HL-60 (cell line): ENCODE measurements at regions not wholly inside any gene's neighbourhood (a gene's known extent, or its start where the extent isn't known, plus 50 kb on each side); places are given as distances from the start of the nearest gene placed in this dataset.

Experiments
- DNase-seq, 2 experiments: peaks; one replicate each; pipeline ENCODE4 v3.0.0-alpha.2; 2010 to 2020; ENCODE audit warnings: low read depth in 1 of 2, low spot score in 1 of 2
- H3K27ac ChIP-seq: fragments of 250-450 bp; sonication (Bioruptor Pico); replicated peaks from 2 replicates; pipeline ENCODE4 v1.5.1; 2020; ENCODE audit warnings: mild to moderate bottlenecking, moderate library complexity
- H3K27me3 ChIP-seq: fragments of 250-450 bp; sonication (Bioruptor Pico); 2 replicates; pipeline ENCODE4 v1.5.1; 2021; ENCODE audit warnings: mild to moderate bottlenecking, moderate library complexity; ENCODE audit not compliant: insufficient read depth, poor library complexity, severe bottlenecking
- H3K4me3 ChIP-seq: replicated peaks from 2 replicates; pipeline ENCODE4 v1.5.1; 2011; ENCODE audit warnings: mild to moderate bottlenecking, control low read depth, low read length; ENCODE audit not compliant: insufficient read depth
- GABPA ChIP-seq: IDR thresholded peaks from 2 replicates; pipeline ENCODE4 v1.6.1; 2012; ENCODE audit warnings: low read depth
- POLR2AphosphoS5 ChIP-seq: IDR thresholded peaks from 2 replicates; pipeline ENCODE4 v1.6.1; 2012; ENCODE audit warnings: low read depth
- SPI1 ChIP-seq: IDR thresholded peaks from 2 replicates; pipeline ENCODE4 v1.6.1; 2012; ENCODE audit warnings: low read depth, mild to moderate bottlenecking, borderline replicate concordance
- TF ChIP-seq, protein P1 (sequence below): IDR thresholded peaks from one replicate; pipeline ENCODE4 v1.5.1; 2011; ENCODE audit warnings: low read length, control low read depth, inconsistent platforms; ENCODE audit not compliant: insufficient read depth
- TF ChIP-seq, protein P2 (sequence below): IDR thresholded peaks from 2 replicates; pipeline ENCODE4 v1.6.1; 2012; ENCODE audit warnings: low read depth; ENCODE audit not compliant: insufficient replicate concordance

DNA sequence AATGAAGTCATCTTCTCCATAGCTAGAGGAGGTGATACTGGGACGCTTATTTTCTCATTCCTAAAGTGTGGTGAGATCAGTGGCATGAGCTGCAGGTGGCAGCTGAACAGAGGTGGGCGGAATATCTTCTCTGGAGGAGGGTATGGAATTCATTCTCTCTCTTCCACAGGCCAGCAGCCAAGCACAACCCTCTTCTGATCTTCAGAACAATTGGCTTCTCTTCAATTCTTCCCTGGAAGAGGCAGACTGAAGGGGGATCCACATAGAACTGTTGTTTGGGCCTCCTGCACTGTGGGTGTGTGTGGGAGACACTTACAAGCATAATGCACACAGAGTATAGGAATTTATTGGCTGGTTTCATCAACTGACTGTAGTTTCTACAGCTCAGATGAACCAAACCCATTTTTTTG lies 180.4 kb upstream of the RASGEF1B start:
- TF ChIP-seq SPI1 (no peak), POLR2AphosphoS5 (no peak), GABPA (no peak)
- TF ChIP-seq, protein P1, sequence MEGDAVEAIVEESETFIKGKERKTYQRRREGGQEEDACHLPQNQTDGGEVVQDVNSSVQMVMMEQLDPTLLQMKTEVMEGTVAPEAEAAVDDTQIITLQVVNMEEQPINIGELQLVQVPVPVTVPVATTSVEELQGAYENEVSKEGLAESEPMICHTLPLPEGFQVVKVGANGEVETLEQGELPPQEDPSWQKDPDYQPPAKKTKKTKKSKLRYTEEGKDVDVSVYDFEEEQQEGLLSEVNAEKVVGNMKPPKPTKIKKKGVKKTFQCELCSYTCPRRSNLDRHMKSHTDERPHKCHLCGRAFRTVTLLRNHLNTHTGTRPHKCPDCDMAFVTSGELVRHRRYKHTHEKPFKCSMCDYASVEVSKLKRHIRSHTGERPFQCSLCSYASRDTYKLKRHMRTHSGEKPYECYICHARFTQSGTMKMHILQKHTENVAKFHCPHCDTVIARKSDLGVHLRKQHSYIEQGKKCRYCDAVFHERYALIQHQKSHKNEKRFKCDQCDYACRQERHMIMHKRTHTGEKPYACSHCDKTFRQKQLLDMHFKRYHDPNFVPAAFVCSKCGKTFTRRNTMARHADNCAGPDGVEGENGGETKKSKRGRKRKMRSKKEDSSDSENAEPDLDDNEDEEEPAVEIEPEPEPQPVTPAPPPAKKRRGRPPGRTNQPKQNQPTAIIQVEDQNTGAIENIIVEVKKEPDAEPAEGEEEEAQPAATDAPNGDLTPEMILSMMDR, result no peak
- TF ChIP-seq, protein P2, sequence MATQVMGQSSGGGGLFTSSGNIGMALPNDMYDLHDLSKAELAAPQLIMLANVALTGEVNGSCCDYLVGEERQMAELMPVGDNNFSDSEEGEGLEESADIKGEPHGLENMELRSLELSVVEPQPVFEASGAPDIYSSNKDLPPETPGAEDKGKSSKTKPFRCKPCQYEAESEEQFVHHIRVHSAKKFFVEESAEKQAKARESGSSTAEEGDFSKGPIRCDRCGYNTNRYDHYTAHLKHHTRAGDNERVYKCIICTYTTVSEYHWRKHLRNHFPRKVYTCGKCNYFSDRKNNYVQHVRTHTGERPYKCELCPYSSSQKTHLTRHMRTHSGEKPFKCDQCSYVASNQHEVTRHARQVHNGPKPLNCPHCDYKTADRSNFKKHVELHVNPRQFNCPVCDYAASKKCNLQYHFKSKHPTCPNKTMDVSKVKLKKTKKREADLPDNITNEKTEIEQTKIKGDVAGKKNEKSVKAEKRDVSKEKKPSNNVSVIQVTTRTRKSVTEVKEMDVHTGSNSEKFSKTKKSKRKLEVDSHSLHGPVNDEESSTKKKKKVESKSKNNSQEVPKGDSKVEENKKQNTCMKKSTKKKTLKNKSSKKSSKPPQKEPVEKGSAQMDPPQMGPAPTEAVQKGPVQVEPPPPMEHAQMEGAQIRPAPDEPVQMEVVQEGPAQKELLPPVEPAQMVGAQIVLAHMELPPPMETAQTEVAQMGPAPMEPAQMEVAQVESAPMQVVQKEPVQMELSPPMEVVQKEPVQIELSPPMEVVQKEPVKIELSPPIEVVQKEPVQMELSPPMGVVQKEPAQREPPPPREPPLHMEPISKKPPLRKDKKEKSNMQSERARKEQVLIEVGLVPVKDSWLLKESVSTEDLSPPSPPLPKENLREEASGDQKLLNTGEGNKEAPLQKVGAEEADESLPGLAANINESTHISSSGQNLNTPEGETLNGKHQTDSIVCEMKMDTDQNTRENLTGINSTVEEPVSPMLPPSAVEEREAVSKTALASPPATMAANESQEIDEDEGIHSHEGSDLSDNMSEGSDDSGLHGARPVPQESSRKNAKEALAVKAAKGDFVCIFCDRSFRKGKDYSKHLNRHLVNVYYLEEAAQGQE, result no peak
- no peak overlapping the region for H3K27ac ChIP-seq
- DNase-seq, result no peak

DNA sequence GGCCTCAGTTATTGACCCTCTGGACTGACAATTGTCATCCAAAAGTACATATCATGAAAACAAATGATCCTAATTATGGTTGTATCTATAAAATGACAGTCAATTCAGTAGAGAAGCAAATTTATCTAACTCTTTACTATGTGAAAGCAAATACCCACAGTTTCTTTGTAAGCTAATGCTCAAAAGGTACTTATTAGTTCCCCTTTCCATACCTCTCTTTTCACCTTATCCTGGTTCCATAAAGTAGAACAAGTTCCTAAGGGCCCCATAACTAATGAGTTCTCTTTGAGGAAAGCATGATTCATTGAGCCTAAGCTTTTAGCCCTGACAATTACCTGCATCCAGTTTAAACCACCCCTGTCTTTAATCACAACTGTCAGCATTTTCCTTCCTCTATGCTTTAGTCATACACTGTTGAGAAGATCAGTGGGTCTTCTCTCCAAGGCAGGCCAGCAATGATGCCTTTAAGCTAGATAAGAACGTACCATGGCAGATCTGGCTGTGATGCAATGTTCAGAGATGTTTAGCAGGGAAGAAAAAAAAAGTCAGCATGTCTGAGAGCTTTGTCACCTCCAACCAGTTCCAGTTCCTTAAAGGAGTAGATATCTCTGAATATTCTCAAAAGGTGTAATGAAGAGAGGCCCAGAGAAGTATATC lies 179.7 kb upstream of the RASGEF1B start:
- Histone ChIP-seq H3K27me3 (no peaks in the 10 kb centered on the region), H3K4me3 (no peak overlapping the region), H3K27ac (no peak overlapping the region)
- TF ChIP-seq, protein P1, result no peak
- no peak for TF ChIP-seq POLR2AphosphoS5
- TF ChIP-seq SPI1, result no peak
- TF ChIP-seq GABPA, result no peak
- TF ChIP-seq, protein P2, result no peak
- no peak for DNase-seq

More for the DNA sequence above, 180.4 kb upstream of the RASGEF1B start:
- Histone ChIP-seq H3K27me3 (no peaks in the 10 kb centered on the region), H3K4me3 (no peak overlapping the region)

DNA sequence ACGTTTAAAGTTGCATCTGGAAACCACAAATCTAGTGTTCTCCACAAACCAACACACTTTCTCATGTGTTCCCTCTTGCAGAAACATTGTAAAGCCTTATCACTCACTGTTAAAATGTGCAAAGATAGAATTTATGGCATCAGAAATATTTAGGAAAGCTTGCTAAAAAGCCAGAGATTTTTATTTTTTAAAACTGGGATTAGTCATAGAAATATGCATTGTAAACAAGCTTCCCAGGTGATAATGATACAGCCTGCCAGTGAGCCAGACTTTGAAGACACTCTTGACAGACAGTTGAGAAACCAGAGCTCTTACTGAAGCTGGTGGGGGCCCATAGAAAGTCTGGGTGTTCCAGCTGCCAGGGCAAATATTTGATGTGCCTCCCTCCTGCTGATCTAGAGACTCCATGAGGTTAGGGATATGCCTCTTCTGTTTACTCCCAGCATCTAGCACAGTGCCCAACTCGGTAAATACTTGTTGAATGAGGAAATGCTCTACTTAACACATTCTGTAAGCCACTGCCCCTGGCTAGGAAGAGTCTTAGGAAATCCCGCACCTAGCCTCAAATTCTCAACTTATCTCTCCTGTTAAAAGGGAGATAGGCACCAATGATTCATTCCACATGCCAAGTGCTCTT lies 179.0 kb upstream of the RASGEF1B start:
- DNase-seq, result no peak
- H3K4me3 ChIP-seq, result no peak overlapping the region
- TF ChIP-seq, protein P1, result no peak
- no peak for TF ChIP-seq GABPA
- no peak for TF ChIP-seq SPI1
- TF ChIP-seq, protein P2, result no peak
- no peak for TF ChIP-seq POLR2AphosphoS5
- no peaks in the 10 kb centered on the region for H3K27me3 ChIP-seq
- H3K27ac ChIP-seq, result no peak overlapping the region
